HEK293 (cell line): ENCODE measurements at regions not wholly inside any gene's neighbourhood (a gene's known extent, or its start where the extent isn't known, plus 50 kb on each side); places are given as distances from the start of the nearest gene placed in this dataset.

Experiments used
- CTCF ChIA-PET: fragments of 350-600 bp; formaldehyde crosslinking; extraction: SDS; loops from one replicate; lab custom pipeline; 2021; ENCODE audit warnings: antibody characterized with exemption; lab: Yijun Ruan, JAX
- POLR2A ChIA-PET: fragments of 300-600 bp; formaldehyde crosslinking; extraction: SDS; loops from one replicate; lab custom pipeline; 2020; ENCODE audit warnings: antibody characterized with exemption, inconsistent platforms; lab: Yijun Ruan, JAX
- H3K27ac ChIP-seq: fragments of 200-500 bp; sonication (Bioruptor generic); 2 replicates; pipeline ENCODE4 v1.5.1; 2014; ENCODE audit warnings: low read depth, low read length, control low read depth, inconsistent platforms; ENCODE audit errors: extremely low read depth
- H3K36me3 ChIP-seq, 2 experiments: fragments of 200-500 bp in 1 of 2; sonication (Bioruptor generic) in 1 of 2; 1 replicate in 1 of 2; 2 replicates in 1 of 2; pipeline ENCODE4 v1.5.1; 2014 to 2017; ENCODE audit warnings: inconsistent platforms in 2 of 2, low read length in 2 of 2; ENCODE audit not compliant: control insufficient read depth in 2 of 2, insufficient read depth in 1 of 2
- H3K4me1 ChIP-seq: fragments of 200-500 bp; sonication (Bioruptor generic); 2 replicates; pipeline ENCODE4 v1.5.1; 2014; ENCODE audit warnings: mild to moderate bottlenecking, low read length, inconsistent platforms; ENCODE audit not compliant: control insufficient read depth, insufficient read depth
- H3K4me3 ChIP-seq: 2 replicates; pipeline ENCODE4 v1.5.1; 2011; ENCODE audit warnings: low read depth, mild to moderate bottlenecking, control low read depth, low read length, moderate library complexity
- H3K9me3 ChIP-seq: fragments of 200-500 bp; sonication (Bioruptor generic); 2 replicates; pipeline ENCODE4 v1.5.1; 2014; ENCODE audit warnings: low read depth, low read length, inconsistent platforms; ENCODE audit not compliant: control insufficient read depth, insufficient read depth
- HOXD13 ChIP-seq: sonication (generic); formaldehyde crosslinking; IDR thresholded peaks from 2 replicates; pipeline ENCODE4 v1.8.0; 2022; ENCODE audit warnings: missing genetic modification reagents, borderline replicate concordance
- OVOL3 ChIP-seq: fragments of 450-650 bp; formaldehyde crosslinking; IDR thresholded peaks from 2 replicates; pipeline ENCODE4 v1.5.1; 2016; ENCODE audit warnings: missing biosample characterization, missing genetic modification characterization
- PRDM6 ChIP-seq: fragments of 450-650 bp; formaldehyde crosslinking; IDR thresholded peaks from 2 replicates; pipeline ENCODE4 v1.5.1; 2017; ENCODE audit warnings: missing biosample characterization, missing genetic modification characterization
- SALL2 ChIP-seq: fragments of 450-650 bp; formaldehyde crosslinking; IDR thresholded peaks from 2 replicates; pipeline ENCODE4 v1.5.0; 2017; ENCODE audit warnings: missing biosample characterization, mild to moderate bottlenecking, missing genetic modification characterization, borderline replicate concordance
- SCRT2 ChIP-seq: fragments of 450-650 bp; formaldehyde crosslinking; IDR thresholded peaks from 2 replicates; pipeline ENCODE4 v1.5.1; 2016; ENCODE audit warnings: missing biosample characterization, missing genetic modification characterization
- YY1 ChIP-seq: fragments of 450-650 bp; formaldehyde crosslinking; IDR thresholded peaks from 2 replicates; pipeline ENCODE4 v1.5.1; 2018; ENCODE audit warnings: missing biosample characterization, missing genetic modification characterization
- ZBTB20 ChIP-seq: fragments of 450-650 bp; formaldehyde crosslinking; IDR thresholded peaks from 2 replicates; pipeline ENCODE4 v1.5.1; 2016; ENCODE audit warnings: missing biosample characterization, missing genetic modification characterization
- ZNF121 ChIP-seq: fragments of 450-650 bp; formaldehyde crosslinking; IDR thresholded peaks from 2 replicates; pipeline ENCODE4 v1.5.1; 2016; ENCODE audit warnings: missing biosample characterization, missing genetic modification characterization
- ZNF132 ChIP-seq: fragments of 450-650 bp; formaldehyde crosslinking; IDR thresholded peaks from 2 replicates; pipeline ENCODE4 v1.5.1; 2017; ENCODE audit warnings: missing biosample characterization, missing genetic modification characterization, borderline replicate concordance
- ZNF335 ChIP-seq: fragments of 450-650 bp; formaldehyde crosslinking; conservative IDR thresholded peaks from 2 replicates; pipeline ENCODE4 v1.5.1; 2016; ENCODE audit warnings: missing biosample characterization, missing genetic modification characterization
- ZNF37A ChIP-seq: fragments of 450-650 bp; IDR thresholded peaks from 2 replicates; pipeline ENCODE4 v1.5.1; 2018; ENCODE audit warnings: missing biosample characterization, missing genetic modification characterization
- ZNF391 ChIP-seq: fragments of 450-650 bp; formaldehyde crosslinking; IDR thresholded peaks from 2 replicates; pipeline ENCODE4 v1.5.1; 2016; ENCODE audit warnings: low read depth, missing biosample characterization, missing genetic modification characterization, borderline replicate concordance
- ZNF423 ChIP-seq: fragments of 450-650 bp; formaldehyde crosslinking; IDR thresholded peaks from 2 replicates; pipeline ENCODE4 v1.5.1; 2016; ENCODE audit warnings: missing biosample characterization, missing genetic modification characterization
- ZNF48 ChIP-seq: fragments of 450-650 bp; formaldehyde crosslinking; IDR thresholded peaks from 2 replicates; pipeline ENCODE4 v1.5.1; 2016; ENCODE audit warnings: missing biosample characterization, missing genetic modification characterization
- ZNF510 ChIP-seq: fragments of 450-650 bp; formaldehyde crosslinking; IDR thresholded peaks from 2 replicates; pipeline ENCODE4 v1.5.1; 2018; ENCODE audit warnings: mild to moderate bottlenecking, missing genetic modification characterization, missing biosample characterization; ENCODE audit not compliant: insufficient replicate concordance
- ZNF549 ChIP-seq: fragments of 450-650 bp; IDR thresholded peaks from 2 replicates; pipeline ENCODE4 v1.5.1; 2018; ENCODE audit warnings: missing biosample characterization, missing genetic modification characterization, mild to moderate bottlenecking, inconsistent platforms, moderate library complexity
- ZNF624 ChIP-seq: fragments of 450-650 bp; formaldehyde crosslinking; IDR thresholded peaks from 2 replicates; pipeline ENCODE4 v1.5.1; 2017; ENCODE audit warnings: missing biosample characterization, missing genetic modification characterization
- ZNF768 ChIP-seq: fragments of 450-650 bp; formaldehyde crosslinking; IDR thresholded peaks from 2 replicates; pipeline ENCODE4 v1.5.1; 2018; ENCODE audit warnings: missing biosample characterization, mild to moderate bottlenecking, missing genetic modification characterization
- ZNF791 ChIP-seq: fragments of 450-650 bp; formaldehyde crosslinking; IDR thresholded peaks from 2 replicates; pipeline ENCODE4 v1.5.1; 2016; ENCODE audit warnings: missing biosample characterization, missing genetic modification characterization
- TF ChIP-seq, protein P1 (sequence below): fragments of 450-650 bp; formaldehyde crosslinking; IDR thresholded peaks from 2 replicates; pipeline ENCODE4 v1.5.0; 2017; ENCODE audit warnings: missing biosample characterization, missing genetic modification characterization, borderline replicate concordance
- TF ChIP-seq, protein P2 (sequence below): fragments of 450-650 bp; formaldehyde crosslinking; IDR thresholded peaks from 2 replicates; pipeline ENCODE4 v1.5.1; 2016; ENCODE audit warnings: missing biosample characterization, missing genetic modification characterization

GRCh38 chr6:139917951-139918630 is 543.6 kb upstream of the CITED2 start:
- no peak overlapping the region for H3K4me3 ChIP-seq
- no peaks in the 10 kb centered on the region for H3K9me3 ChIP-seq
- ChIA-PET POLR2A (interaction anchor here (1.1 kb wide), 1 partner anchor 544 kb away, joined by 3 read pairs; the partner anchor contains the start of gene CITED2), CTCF (interaction anchor here (0.6 kb wide), 1 partner anchor 729 kb away, joined by 3 read pairs; no protein-coding TSS in a partner anchor)
- no peaks in the 10 kb centered on the region for H3K36me3 ChIP-seq
- H3K4me1 ChIP-seq, result no peaks in the 10 kb centered on the region
- H3K27ac ChIP-seq, result no peak overlapping the region
- TF ChIP-seq ZNF510 (tag by site-specific recombination) (no peak), YY1 (no peak), PRDM6 (tag by site-specific recombination) (no peak)

- Histone ChIP-seq H3K27ac (no peak overlapping the region), H3K36me3 (no peaks in the 10 kb centered on the region), H3K4me1 (no peaks in the 10 kb centered on the region), H3K9me3 (no peaks in the 10 kb centered on the region), H3K4me3 (no peak overlapping the region)
- ChIA-PET CTCF (interaction anchor here (0.7 kb wide), 1 partner anchor 910 kb away, joined by 3 read pairs; no protein-coding TSS in a partner anchor), POLR2A (interaction anchor here (1.0 kb wide), 1 partner anchor 541 kb away, joined by 3 read pairs; the partner anchor contains the start of gene CITED2)
- TF ChIP-seq ZNF48 (tag by site-specific recombination) (no peak), ZNF121 (tag by site-specific recombination) (no peak), ZNF132 (tag by site-specific recombination) (no peak), ZNF423 (tag by site-specific recombination) (no peak), HOXD13 (no peak), ZNF791 (tag by site-specific recombination) (no peak), ZNF391 (tag by site-specific recombination) (no peak), ZBTB20 (tag by site-specific recombination) (no peak)
- TF ChIP-seq, protein P1, sequence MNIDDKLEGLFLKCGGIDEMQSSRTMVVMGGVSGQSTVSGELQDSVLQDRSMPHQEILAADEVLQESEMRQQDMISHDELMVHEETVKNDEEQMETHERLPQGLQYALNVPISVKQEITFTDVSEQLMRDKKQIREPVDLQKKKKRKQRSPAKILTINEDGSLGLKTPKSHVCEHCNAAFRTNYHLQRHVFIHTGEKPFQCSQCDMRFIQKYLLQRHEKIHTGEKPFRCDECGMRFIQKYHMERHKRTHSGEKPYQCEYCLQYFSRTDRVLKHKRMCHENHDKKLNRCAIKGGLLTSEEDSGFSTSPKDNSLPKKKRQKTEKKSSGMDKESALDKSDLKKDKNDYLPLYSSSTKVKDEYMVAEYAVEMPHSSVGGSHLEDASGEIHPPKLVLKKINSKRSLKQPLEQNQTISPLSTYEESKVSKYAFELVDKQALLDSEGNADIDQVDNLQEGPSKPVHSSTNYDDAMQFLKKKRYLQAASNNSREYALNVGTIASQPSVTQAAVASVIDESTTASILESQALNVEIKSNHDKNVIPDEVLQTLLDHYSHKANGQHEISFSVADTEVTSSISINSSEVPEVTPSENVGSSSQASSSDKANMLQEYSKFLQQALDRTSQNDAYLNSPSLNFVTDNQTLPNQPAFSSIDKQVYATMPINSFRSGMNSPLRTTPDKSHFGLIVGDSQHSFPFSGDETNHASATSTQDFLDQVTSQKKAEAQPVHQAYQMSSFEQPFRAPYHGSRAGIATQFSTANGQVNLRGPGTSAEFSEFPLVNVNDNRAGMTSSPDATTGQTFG, result no peak
Observed at GRCh38 chr6:139914910-139915309, 540.5 kb upstream of the CITED2 start.

DNA sequence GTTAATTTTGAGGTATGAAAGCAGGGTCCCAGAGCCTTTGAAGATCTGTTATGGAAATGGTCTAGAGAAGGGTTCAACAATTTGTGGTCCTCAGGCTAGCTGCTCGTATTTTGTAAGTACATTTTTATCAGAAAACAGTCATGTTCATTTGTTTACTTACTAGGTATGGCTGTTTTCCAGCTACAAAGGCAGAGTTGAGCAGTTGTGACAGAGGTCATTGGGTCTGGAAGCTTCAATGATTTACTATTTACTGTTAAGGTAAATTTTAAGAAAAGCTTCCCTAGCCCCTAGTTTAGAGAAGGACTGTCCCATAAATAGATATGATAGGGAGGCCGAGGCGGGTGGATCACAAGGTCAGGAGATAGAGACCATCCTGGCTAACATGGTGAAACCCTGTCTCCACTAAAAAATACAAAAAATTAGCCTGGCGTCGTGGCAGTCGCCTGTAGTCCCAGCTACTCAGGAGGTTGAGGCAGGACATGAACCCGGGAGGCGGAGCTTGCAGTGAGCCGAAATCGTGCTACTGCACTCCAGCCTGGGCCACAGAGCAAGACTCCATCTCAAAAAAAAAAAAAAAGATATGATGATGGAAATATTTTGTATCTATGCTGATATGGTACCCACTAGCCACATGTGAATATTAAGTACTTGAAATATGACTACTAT is 538.4 kb upstream of the CITED2 start:
- Histone ChIP-seq H3K4me1 (no peaks in the 10 kb centered on the region), H3K27ac (no peak overlapping the region), H3K4me3 (no peak overlapping the region), H3K9me3 (no peaks in the 10 kb centered on the region), H3K36me3 (no peaks in the 10 kb centered on the region)
- ChIA-PET POLR2A (no interaction called here), CTCF (interaction anchor here (0.6 to 1.4 kb wide), 2 partner anchors 10 to 148 kb away, joined by 3 read pairs; no protein-coding TSS in a partner anchor)
- TF ChIP-seq, protein P1, result no peak
- no peak for TF ChIP-seq ZNF768
- no peak for TF ChIP-seq ZNF549 (tag by site-specific recombination)
- no peak for TF ChIP-seq ZNF335 (tag by site-specific recombination)
- TF ChIP-seq SCRT2 (tag by site-specific recombination), result no peak
- TF ChIP-seq ZNF37A, result no peak
- no peak for TF ChIP-seq OVOL3
- no peak for TF ChIP-seq ZNF423 (tag by site-specific recombination)
- TF ChIP-seq ZNF624 (tag by site-specific recombination), result no peak
- TF ChIP-seq, protein P2, sequence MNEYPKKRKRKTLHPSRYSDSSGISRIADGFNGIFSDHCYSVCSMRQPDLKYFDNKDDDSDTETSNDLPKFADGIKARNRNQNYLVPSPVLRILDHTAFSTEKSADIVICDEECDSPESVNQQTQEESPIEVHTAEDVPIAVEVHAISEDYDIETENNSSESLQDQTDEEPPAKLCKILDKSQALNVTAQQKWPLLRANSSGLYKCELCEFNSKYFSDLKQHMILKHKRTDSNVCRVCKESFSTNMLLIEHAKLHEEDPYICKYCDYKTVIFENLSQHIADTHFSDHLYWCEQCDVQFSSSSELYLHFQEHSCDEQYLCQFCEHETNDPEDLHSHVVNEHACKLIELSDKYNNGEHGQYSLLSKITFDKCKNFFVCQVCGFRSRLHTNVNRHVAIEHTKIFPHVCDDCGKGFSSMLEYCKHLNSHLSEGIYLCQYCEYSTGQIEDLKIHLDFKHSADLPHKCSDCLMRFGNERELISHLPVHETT (tag by site-specific recombination), result no peak
- no peak for TF ChIP-seq SALL2 (tag by site-specific recombination)
